Natural killer cell (primary cell): ENCODE measurements at regions not wholly inside any gene's neighbourhood (a gene's known extent, or its start where the extent isn't known, plus 50 kb on each side); places are given as distances from the start of the nearest gene placed in this dataset.

Experiments
- ATAC-seq, 3 donors: fragments of 150-1000 bp in 2 of 3; fragments of 200-7000 bp in 1 of 3; cut with Tn5 transposase; 1 replicate in 1 of 3; 2 replicates in 2 of 3; pipeline ENCODE4 v1.10.0; 2021; ENCODE audit warnings: mild to moderate bottlenecking in 2 of 3, moderate library complexity in 2 of 3
- DNase-seq, 2 donors: peaks; one replicate each; pipeline versions ENCODE4 v3.0.0 to v3.0.0-alpha.2; 2013 to 2021; ENCODE audit warnings: mixed read lengths in 1 of 2
- H3K27ac ChIP-seq: one replicate; pipeline ENCODE4 v1.5.1; 2013; ENCODE audit warnings: mild to moderate bottlenecking, low read length
- H3K27me3 ChIP-seq: one replicate; pipeline ENCODE4 v1.6.1; 2013; ENCODE audit warnings: low read length; ENCODE audit not compliant: control insufficient read depth, insufficient read depth
- H3K36me3 ChIP-seq: one replicate; pipeline ENCODE4 v1.6.1; 2013; ENCODE audit warnings: low read length; ENCODE audit not compliant: control insufficient read depth, insufficient read depth
- H3K4me1 ChIP-seq: one replicate; pipeline ENCODE4 v1.6.1; 2013; ENCODE audit warnings: low read length; ENCODE audit not compliant: control insufficient read depth, insufficient read depth
- H3K4me3 ChIP-seq: one replicate; pipeline ENCODE4 v1.5.1; 2013; ENCODE audit warnings: low read length
- H3K9me3 ChIP-seq: one replicate; pipeline ENCODE4 v1.6.1; 2013; ENCODE audit warnings: low read length; ENCODE audit not compliant: control insufficient read depth, insufficient read depth
- H3K27ac Mint-ChIP-seq, 2 donors: one replicate each; pipeline ENCODE4 v1.8.0; 2022; ENCODE audit warnings: mild to moderate bottlenecking in 2 of 2, mixed read lengths in 2 of 2, moderate library complexity in 1 of 2
- H3K27me3 Mint-ChIP-seq, 2 donors: one replicate each; pipeline ENCODE4 v1.8.0; 2022; ENCODE audit warnings: low read depth in 2 of 2, mixed read lengths in 2 of 2
- H3K36me3 Mint-ChIP-seq: one replicate; pipeline ENCODE4 v1.8.0; 2022; ENCODE audit warnings: mixed read lengths
- H3K4me1 Mint-ChIP-seq, 2 donors: one replicate each; pipeline ENCODE4 v1.8.0; 2022; ENCODE audit warnings: mixed read lengths in 2 of 2
- H3K4me3 Mint-ChIP-seq: one replicate; pipeline ENCODE4 v1.8.0; 2022; ENCODE audit warnings: mild to moderate bottlenecking, moderate library complexity, mixed read lengths
- H3K9me3 Mint-ChIP-seq, 2 donors: one replicate each; pipeline ENCODE4 v1.8.0; 2022; ENCODE audit warnings: mixed read lengths in 2 of 2
- CTCF ChIP-seq: fragments of 200-600 bp; IDR thresholded peaks from one replicate; pipeline ENCODE4 v1.8.0; 2022; ENCODE audit warnings: antibody characterized with exemption
- WGBS: methylation state at CpG from one replicate; pipeline ENCODE4 v1.1.7; 2013; ENCODE audit warnings: missing lambda C conversion rate; ENCODE audit not compliant: insufficient coverage; 5-methylcytosine and 5-hydroxymethylcytosine counted together
- intact Hi-C: fragments of 100-400 bp; cut with micrococcal nuclease; formaldehyde crosslinking; loops from one replicate; pipeline ENCODE4 v1.14.2; 2022

GRCh38 chr1:221911714-221912113 is 169.8 kb upstream of the DUSP10 start:
- H3K36me3 Mint-ChIP-seq = no peaks in the 10 kb centered on the region
- H3K27ac ChIP-seq = no peak overlapping the region
- no peaks in the 10 kb centered on the region for H3K4me1 ChIP-seq
- ATAC-seq (no peak), DNase-seq (no peak)
- intact Hi-C loops = no loop called here
- TF ChIP-seq CTCF = no peak
- no CpG with 5 or more reads among the region's 1 CpG for WGBS
- H3K4me1 Mint-ChIP-seq = peaks cover 6 to 7% of the 10 kb centered on the region in 2 donors
- no peak overlapping the region for H3K4me3 ChIP-seq
- H3K9me3 Mint-ChIP-seq = no peaks in the 10 kb centered on the region
- H3K27me3 Mint-ChIP-seq = peaks cover 0 to 9% of the 10 kb centered on the region in 2 donors
- H3K36me3 ChIP-seq = no peaks in the 10 kb centered on the region
- H3K27me3 ChIP-seq = no peaks in the 10 kb centered on the region
- no peaks in the 10 kb centered on the region for H3K9me3 ChIP-seq
- no peak overlapping the region for H3K4me3 Mint-ChIP-seq
- H3K27ac Mint-ChIP-seq = no peak overlapping the region

- DNase-seq (no peak), ATAC-seq (no peak)
- TF ChIP-seq CTCF = no peak
- no peak overlapping the region for H3K4me3 Mint-ChIP-seq
- H3K4me1 ChIP-seq = no peaks in the 10 kb centered on the region
- H3K27ac ChIP-seq = no peak overlapping the region
- no peak overlapping the region for H3K27ac Mint-ChIP-seq
- intact Hi-C loops = no loop called here
- H3K9me3 ChIP-seq = no peaks in the 10 kb centered on the region
- 87% methylated on average over 4 of the region's 4 CpGs for WGBS
- no peaks in the 10 kb centered on the region for H3K9me3 Mint-ChIP-seq
- H3K27me3 Mint-ChIP-seq = peaks cover 0 to 6% of the 10 kb centered on the region in 2 donors
- peaks cover 6 to 7% of the 10 kb centered on the region in 2 donors for H3K4me1 Mint-ChIP-seq
- no peaks in the 10 kb centered on the region for H3K36me3 Mint-ChIP-seq
- H3K4me3 ChIP-seq = no peak overlapping the region
- H3K27me3 ChIP-seq = no peaks in the 10 kb centered on the region
- no peaks in the 10 kb centered on the region for H3K36me3 ChIP-seq
Observed at GRCh38 chr1:221910222-221910621, 168.3 kb upstream of the DUSP10 start.

GRCh38 chr1:221908573-221908972 is 166.7 kb upstream of the DUSP10 start:
- Histone ChIP-seq H3K27ac (no peak overlapping the region), H3K36me3 (no peaks in the 10 kb centered on the region), H3K9me3 (no peaks in the 10 kb centered on the region), H3K4me1 (no peaks in the 10 kb centered on the region), H3K4me3 (no peak overlapping the region), H3K27me3 (no peaks in the 10 kb centered on the region)
- no peak overlapping the region for H3K4me3 Mint-ChIP-seq
- DNase-seq = no peak
- WGBS = 89% methylated on average over 4 of the region's 4 CpGs
- intact Hi-C loops = no loop called here
- ATAC-seq = no peak
- no peaks in the 10 kb centered on the region for H3K9me3 Mint-ChIP-seq
- no peak overlapping the region for H3K27ac Mint-ChIP-seq
- H3K4me1 Mint-ChIP-seq = peaks cover 6 to 7% of the 10 kb centered on the region in 2 donors
- peaks cover 0 to 6% of the 10 kb centered on the region in 2 donors for H3K27me3 Mint-ChIP-seq
- H3K36me3 Mint-ChIP-seq = no peaks in the 10 kb centered on the region
- TF ChIP-seq CTCF = no peak

- intact Hi-C loops = no loop called here
- no peaks in the 10 kb centered on the region for H3K27me3 ChIP-seq
- TF ChIP-seq CTCF = no peak
- H3K4me3 ChIP-seq = no peak overlapping the region
- no peak overlapping the region for H3K27ac Mint-ChIP-seq
- H3K27ac ChIP-seq = no peak overlapping the region
- peaks cover 6 to 7% of the 10 kb centered on the region in 2 donors for H3K4me1 Mint-ChIP-seq
- no peak overlapping the region for H3K4me3 Mint-ChIP-seq
- DNase-seq (no peak), ATAC-seq (no peak)
- H3K36me3 ChIP-seq = no peaks in the 10 kb centered on the region
- H3K9me3 ChIP-seq = no peaks in the 10 kb centered on the region
- no peaks in the 10 kb centered on the region for H3K9me3 Mint-ChIP-seq
- WGBS = 94% methylated on average over 8 of the region's 8 CpGs
- H3K36me3 Mint-ChIP-seq = no peaks in the 10 kb centered on the region
- H3K27me3 Mint-ChIP-seq = peaks cover 0 to 4% of the 10 kb centered on the region in 2 donors
- no peaks in the 10 kb centered on the region for H3K4me1 ChIP-seq
Observed at GRCh38 chr1:221907166-221907932, 165.5 kb upstream of the DUSP10 start.
